Neuronal stem cell (in vitro differentiated cells): ENCODE measurements at regions not wholly inside any gene's neighbourhood (a gene's known extent, or its start where the extent isn't known, plus 50 kb on each side); places are given as distances from the start of the nearest gene placed in this dataset.

Experiments used
- DNase-seq: peaks from one replicate; pipeline ENCODE4 v3.0.0-alpha.2; 2013; ENCODE audit warnings: low spot score
- H2AFZ ChIP-seq: one replicate; pipeline ENCODE4 v1.6.1; 2013; ENCODE audit warnings: mild to moderate bottlenecking, low read length, inconsistent platforms
- H2AK5ac ChIP-seq: 2 replicates; pipeline ENCODE4 v1.6.1; 2013; ENCODE audit warnings: low read depth, mild to moderate bottlenecking, inconsistent platforms, low read length, moderate library complexity, mixed read lengths
- H2BK120ac ChIP-seq: 2 replicates; pipeline ENCODE4 v1.6.1; 2013; ENCODE audit warnings: low read depth, mild to moderate bottlenecking, inconsistent platforms, low read length, moderate library complexity, mixed read lengths
- H2BK12ac ChIP-seq: one replicate; pipeline ENCODE4 v1.6.1; 2013; ENCODE audit warnings: low read length, inconsistent platforms
- H2BK15ac ChIP-seq: 2 replicates; pipeline ENCODE4 v1.6.1; 2013; ENCODE audit warnings: mild to moderate bottlenecking, low read length, inconsistent platforms, mixed read lengths
- H2BK5ac ChIP-seq: one replicate; pipeline ENCODE4 v1.6.1; 2013; ENCODE audit warnings: inconsistent platforms, mild to moderate bottlenecking, low read length, moderate library complexity
- H3K14ac ChIP-seq: one replicate; pipeline ENCODE4 v1.6.1; 2013; ENCODE audit warnings: low read length, inconsistent platforms
- H3K18ac ChIP-seq: 2 replicates; pipeline ENCODE4 v1.6.1; 2013; ENCODE audit warnings: low read length, inconsistent platforms
- H3K23ac ChIP-seq: 2 replicates; pipeline ENCODE4 v1.6.1; 2013; ENCODE audit warnings: low read depth, mild to moderate bottlenecking, mixed read lengths, low read length, inconsistent platforms; ENCODE audit not compliant: poor library complexity
- H3K27ac ChIP-seq: replicated peaks from 3 replicates; pipeline ENCODE4 v1.5.1; 2013; ENCODE audit warnings: low read length, inconsistent platforms
- H3K27me3 ChIP-seq, 3 experiments: 2 replicates each; pipeline ENCODE4 v1.6.1; 2013; ENCODE audit warnings: low read length in 3 of 3, mild to moderate bottlenecking in 2 of 3, inconsistent platforms in 1 of 3, low read depth in 1 of 3, mixed read lengths in 1 of 3, moderate library complexity in 1 of 3; ENCODE audit not compliant: control insufficient read depth in 3 of 3, insufficient read depth in 3 of 3
- H3K36me3 ChIP-seq, 2 donors: replicated peaks in 1 of 2; 2 replicates each; pipeline ENCODE4 v1.6.1; 2013; ENCODE audit warnings: low read length in 2 of 2; ENCODE audit not compliant: control insufficient read depth in 2 of 2, insufficient read depth in 2 of 2
- H3K4ac ChIP-seq: 2 replicates; pipeline ENCODE4 v1.6.1; 2013; ENCODE audit warnings: inconsistent platforms, mild to moderate bottlenecking, low read length, moderate library complexity
- H3K4me1 ChIP-seq, 2 donors: 1 replicate in 1 of 2; 2 replicates in 1 of 2; pipeline ENCODE4 v1.6.1; 2013; ENCODE audit warnings: low read length in 2 of 2, low read depth in 1 of 2; ENCODE audit not compliant: control insufficient read depth in 2 of 2, insufficient read depth in 1 of 2
- H3K4me2 ChIP-seq: one replicate; pipeline ENCODE4 v1.6.1; 2013; ENCODE audit warnings: mild to moderate bottlenecking, low read length, inconsistent platforms; ENCODE audit not compliant: insufficient read depth, poor library complexity, severe bottlenecking
- H3K4me3 ChIP-seq, 2 donors: 2 replicates each; pipeline ENCODE4 v1.5.1; 2013; ENCODE audit warnings: low read length in 2 of 2, mild to moderate bottlenecking in 2 of 2, inconsistent platforms in 1 of 2, moderate library complexity in 1 of 2
- H3K79me1 ChIP-seq: one replicate; pipeline ENCODE4 v1.6.1; 2013; ENCODE audit warnings: low read depth, mild to moderate bottlenecking, inconsistent platforms, low read length, moderate library complexity
- H3K9ac ChIP-seq: one replicate; pipeline ENCODE4 v1.6.1; 2013; ENCODE audit warnings: mild to moderate bottlenecking, low read depth, low read length, inconsistent platforms; ENCODE audit not compliant: poor library complexity
- H3K9me3 ChIP-seq, 2 donors: replicated peaks in 1 of 2; 2 replicates each; pipeline versions ENCODE3 to v1.6.1; 2013; ENCODE audit warnings: low read length in 2 of 2, mild to moderate bottlenecking in 2 of 2, inconsistent platforms in 1 of 2, low read depth in 1 of 2, mixed read lengths in 1 of 2, moderate library complexity in 1 of 2; ENCODE audit not compliant: control insufficient read depth in 2 of 2, insufficient read depth in 1 of 2
- H4K8ac ChIP-seq: one replicate; pipeline ENCODE4 v1.6.1; 2013; ENCODE audit warnings: low read depth, mild to moderate bottlenecking, inconsistent platforms, low read length, moderate library complexity
- H4K91ac ChIP-seq: one replicate; pipeline ENCODE4 v1.6.1; 2013; ENCODE audit warnings: low read length, low read depth, mild to moderate bottlenecking, inconsistent platforms; ENCODE audit not compliant: poor library complexity
- WGBS, 2 donors: extraction: QIAGEN DNeasy Blood & Tissue Kit; methylation state at CpG; one replicate each; pipeline ENCODE4 v1.1.7; 2013; ENCODE audit warnings: missing lambda C conversion rate in 2 of 2, mixed read lengths in 1 of 2; ENCODE audit not compliant: insufficient read length in 2 of 2, insufficient replicate concordance in 1 of 2; ENCODE audit errors: extremely low coverage in 2 of 2; 5-methylcytosine and 5-hydroxymethylcytosine counted together

DNA sequence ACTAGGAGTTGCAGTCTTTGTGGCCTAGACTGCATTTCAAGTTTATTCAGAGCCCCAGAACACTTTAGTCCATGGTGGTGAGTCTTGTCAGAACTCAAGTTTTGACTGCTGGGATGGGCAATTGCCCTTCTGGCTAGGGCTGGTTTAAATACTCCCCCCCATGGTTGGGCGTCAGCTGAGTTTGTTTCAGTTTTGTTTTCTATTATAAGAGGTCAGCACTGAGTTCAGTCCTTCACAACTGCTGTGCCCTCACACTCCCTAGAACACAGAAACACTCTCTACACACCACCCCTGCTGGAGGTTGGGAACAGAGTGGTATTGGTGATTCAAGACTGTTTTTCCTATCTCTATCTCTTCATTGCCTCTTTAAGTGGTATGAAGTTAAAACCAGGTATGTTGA, 217.0 kb downstream of the GUCY2F start:
- Histone ChIP-seq H3K4me1 (no peaks in the 10 kb centered on the region), H2BK120ac (no peak overlapping the region), H3K36me3 (no peaks in the 10 kb centered on the region), H2BK12ac (no peak overlapping the region), H4K8ac (no peak overlapping the region), H3K9ac (no peak overlapping the region), H4K91ac (no peak overlapping the region), H3K79me1 (no peaks in the 10 kb centered on the region), H3K18ac (no peak overlapping the region), H2BK15ac (no peak overlapping the region), H3K4me2 (no peak overlapping the region), H3K4me3 (no peak overlapping the region), H2AK5ac (no peak overlapping the region), H3K9me3 (no peaks in the 10 kb centered on the region), H3K27ac (no peak overlapping the region), H3K27me3 (peaks cover 0 to 2% (median 0%) of the 10 kb centered on the region in 3 experiments), H3K23ac (no peak overlapping the region), H3K4ac (no peak overlapping the region), H2BK5ac (no peak overlapping the region), H2AFZ (no peak overlapping the region), H3K14ac (no peak overlapping the region)
- whole genome bisulfite sequencing, 2 donors, result no CpG with 5 or more reads among the region's 1 CpG
- DNase-seq, result no peak

DNA sequence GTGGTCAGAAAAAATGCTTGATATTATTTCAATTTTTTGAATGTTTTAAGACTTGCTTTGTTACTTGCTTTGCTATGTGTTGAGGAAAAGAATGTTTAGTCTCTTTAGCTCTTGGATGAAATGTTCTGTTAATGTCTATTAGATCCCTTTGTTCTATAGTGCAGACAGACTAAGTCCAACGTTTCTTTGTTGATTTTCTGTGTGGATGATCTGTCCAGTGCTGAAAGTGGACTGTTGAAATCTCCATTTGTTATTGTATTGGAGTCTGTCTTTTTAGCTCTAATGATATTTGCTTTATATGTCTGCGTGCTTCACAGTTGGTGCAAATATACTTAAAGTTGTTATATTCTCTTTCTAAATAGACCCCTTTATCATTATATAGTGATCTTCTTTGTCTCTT, 220.6 kb downstream of the GUCY2F start:
- H3K36me3 ChIP-seq, result no peaks in the 10 kb centered on the region
- H2BK5ac ChIP-seq, result no peak overlapping the region
- H3K9me3 ChIP-seq, result no peaks in the 10 kb centered on the region
- H2BK120ac ChIP-seq, result no peak overlapping the region
- H3K18ac ChIP-seq, result no peak overlapping the region
- H3K4me2 ChIP-seq, result no peak overlapping the region
- H3K9ac ChIP-seq, result no peak overlapping the region
- DNase-seq, result no peak
- H3K4me3 ChIP-seq, result no peak overlapping the region
- no peak overlapping the region for H4K8ac ChIP-seq
- H2AK5ac ChIP-seq, result no peak overlapping the region
- no peak overlapping the region for H2BK15ac ChIP-seq
- H3K23ac ChIP-seq, result no peak overlapping the region
- H2AFZ ChIP-seq, result no peak overlapping the region
- H3K4ac ChIP-seq, result no peak overlapping the region
- WGBS, 2 donors, result no CpG with 5 or more reads among the region's 2 CpGs
- H4K91ac ChIP-seq, result no peak overlapping the region
- H2BK12ac ChIP-seq, result no peak overlapping the region
- no peaks in the 10 kb centered on the region for H3K79me1 ChIP-seq
- H3K4me1 ChIP-seq, result no peaks in the 10 kb centered on the region
- no peak overlapping the region for H3K27ac ChIP-seq
- H3K14ac ChIP-seq, result no peak overlapping the region
- peaks cover 0 to 2% (median 0%) of the 10 kb centered on the region in 3 experiments for H3K27me3 ChIP-seq

DNA sequence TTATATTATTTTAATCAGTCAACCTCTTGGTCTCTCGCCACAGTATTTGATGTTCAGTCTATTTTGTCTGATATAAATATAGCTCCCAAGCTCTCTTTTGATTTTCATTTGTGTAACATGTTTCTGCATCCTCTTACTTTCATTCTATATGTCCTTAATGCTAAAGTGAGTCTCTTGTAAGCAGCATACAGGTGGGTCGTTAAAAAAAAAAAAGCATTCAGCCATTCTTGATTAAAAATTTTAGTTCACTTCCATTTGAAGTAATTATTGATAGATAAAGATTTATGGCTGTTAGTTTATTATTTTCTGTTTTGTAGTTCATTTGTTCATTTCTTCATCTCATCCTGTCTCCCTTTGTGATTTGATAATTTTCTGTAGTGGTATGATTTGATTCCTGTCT, 229.1 kb downstream of the GUCY2F start:
- H3K4me1 ChIP-seq, result no peaks in the 10 kb centered on the region
- H3K9me3 ChIP-seq, result no peaks in the 10 kb centered on the region
- no peak overlapping the region for H4K8ac ChIP-seq
- H2BK120ac ChIP-seq, result no peak overlapping the region
- no peak overlapping the region for H3K9ac ChIP-seq
- H3K27me3 ChIP-seq, result no peaks in the 10 kb centered on the region
- H2AFZ ChIP-seq, result no peak overlapping the region
- H4K91ac ChIP-seq, result no peak overlapping the region
- H3K4ac ChIP-seq, result no peak overlapping the region
- no peaks in the 10 kb centered on the region for H3K79me1 ChIP-seq
- H3K18ac ChIP-seq, result no peak overlapping the region
- H2BK5ac ChIP-seq, result no peak overlapping the region
- no peak overlapping the region for H2BK12ac ChIP-seq
- DNase-seq, result no peak
- no peak overlapping the region for H2BK15ac ChIP-seq
- H3K27ac ChIP-seq, result no peak overlapping the region
- H3K4me2 ChIP-seq, result no peak overlapping the region
- H3K14ac ChIP-seq, result no peak overlapping the region
- no peaks in the 10 kb centered on the region for H3K36me3 ChIP-seq
- no peak overlapping the region for H2AK5ac ChIP-seq
- WGBS, 2 donors, result no CpG with 5 or more reads among the region's 2 CpGs
- no peak overlapping the region for H3K4me3 ChIP-seq
- H3K23ac ChIP-seq, result no peak overlapping the region

DNA sequence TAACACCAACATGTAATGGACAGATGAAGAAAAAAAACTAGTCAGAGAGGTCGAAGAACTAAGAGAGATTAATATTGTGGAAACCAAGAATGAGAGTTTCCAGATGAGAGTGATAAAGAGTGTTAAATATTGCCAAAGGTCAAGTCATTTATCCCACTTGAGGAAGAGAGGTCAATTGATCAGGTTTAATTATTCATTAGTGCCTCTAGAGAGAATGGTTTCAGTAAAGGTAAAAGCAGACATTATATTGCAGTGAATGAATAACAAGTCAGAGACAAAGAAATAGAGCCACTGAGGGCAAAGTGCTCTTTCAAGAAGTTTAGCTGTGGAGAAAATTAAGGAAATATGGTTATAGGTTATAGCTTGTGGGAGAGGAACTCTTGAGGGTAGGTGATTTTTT, 263.1 kb downstream of the GUCY2F start:
- no peak overlapping the region for H3K9ac ChIP-seq
- H3K79me1 ChIP-seq, result no peaks in the 10 kb centered on the region
- DNase-seq, result no peak
- H3K18ac ChIP-seq, result no peak overlapping the region
- no peak overlapping the region for H2BK120ac ChIP-seq
- WGBS, 2 donors, result no CpG with 5 or more reads among the region's 1 CpG
- H3K27me3 ChIP-seq, result no peaks in the 10 kb centered on the region
- H3K9me3 ChIP-seq, result no peaks in the 10 kb centered on the region
- no peak overlapping the region for H3K4ac ChIP-seq
- H3K27ac ChIP-seq, result no peak overlapping the region
- no peak overlapping the region for H2AK5ac ChIP-seq
- no peaks in the 10 kb centered on the region for H3K4me1 ChIP-seq
- no peak overlapping the region for H3K23ac ChIP-seq
- no peak overlapping the region for H3K4me2 ChIP-seq
- H4K91ac ChIP-seq, result no peak overlapping the region
- no peak overlapping the region for H3K4me3 ChIP-seq
- no peak overlapping the region for H4K8ac ChIP-seq
- H3K14ac ChIP-seq, result no peak overlapping the region
- no peak overlapping the region for H2BK15ac ChIP-seq
- no peak overlapping the region for H2BK12ac ChIP-seq
- H2BK5ac ChIP-seq, result no peak overlapping the region
- no peaks in the 10 kb centered on the region for H3K36me3 ChIP-seq
- no peak overlapping the region for H2AFZ ChIP-seq
